GM19452 (cell line): ENCODE measurements at regions not wholly inside any gene's neighbourhood (a gene's known extent, or its start where the extent isn't known, plus 50 kb on each side); places are given as distances from the start of the nearest gene placed in this dataset.
"Not testable (repeated sequence)": the region's sequence is repeated elsewhere in the genome, so short reads cannot be mapped to it uniquely, and the experiment has no call there.

Experiments
- ATAC-seq: cut with Tn5 transposase; IDR thresholded peaks from one replicate; pipeline ENCODE4 v1.9.1; 2021; ENCODE audit not compliant: unreplicated experiment

- no peak for ATAC-seq
These were observed 136.9 kb upstream of the FBXO11 start for GRCh38 chr2:48043131-48043700.

- ATAC-seq = no peak
These were observed 137.4 kb upstream of the FBXO11 start for GRCh38 chr2:48043746-48044145.

GRCh38 chr2:48045613-48046012, 139.3 kb upstream of the FBXO11 start:
- no peak for ATAC-seq

- ATAC-seq = no peak
These were observed 142.3 kb upstream of the FBXO11 start for GRCh38 chr2:48048476-48049171.

GRCh38 chr2:48049371-48049770, 143.1 kb upstream of the FBXO11 start:
- ATAC-seq = no peak

- no peak for ATAC-seq
These were observed 144.4 kb upstream of the FBXO11 start for GRCh38 chr2:48050711-48051110.

- no peak for ATAC-seq
These were observed 153.7 kb upstream of the FBXO11 start for GRCh38 chr2:48059975-48060374.

GRCh38 chr2:48061656-48062055, 155.4 kb upstream of the FBXO11 start:
- ATAC-seq = not testable (repeated sequence)

GRCh38 chr2:48065096-48065495, 158.8 kb upstream of the FBXO11 start:
- ATAC-seq = no peak

GRCh38 chr2:48066000-48066399, 159.7 kb upstream of the FBXO11 start:
- no peak for ATAC-seq

GRCh38 chr2:48069769-48070168, 163.5 kb upstream of the FBXO11 start:
- ATAC-seq = no peak

- no peak for ATAC-seq
These were observed 164.1 kb upstream of the FBXO11 start for GRCh38 chr2:48070415-48070814.

- no peak for ATAC-seq
These were observed 166.3 kb upstream of the FBXO11 start for GRCh38 chr2:48072583-48072982.

- ATAC-seq = no peak
These were observed 169.3 kb upstream of the FBXO11 start for GRCh38 chr2:48075631-48076030.

GRCh38 chr2:48080534-48081316, 174.4 kb upstream of the FBXO11 start:
- no peak for ATAC-seq

GRCh38 chr2:48081317-48081628, 175.0 kb upstream of the FBXO11 start:
- no peak for ATAC-seq

GRCh38 chr2:48085888-48086287, 179.6 kb upstream of the FBXO11 start:
- ATAC-seq = no peak

GRCh38 chr2:48088994-48089393, 182.7 kb upstream of the FBXO11 start:
- no peak for ATAC-seq

- ATAC-seq = no peak
These were observed 183.3 kb upstream of the FBXO11 start for GRCh38 chr2:48089644-48090043.

- no peak for ATAC-seq
These were observed 186.8 kb upstream of the FBXO11 start for GRCh38 chr2:48092846-48093803.

GRCh38 chr2:48096765-48097164, 190.5 kb upstream of the FBXO11 start:
- not testable (repeated sequence) for ATAC-seq
